HEK293 (cell line): ENCODE measurements at regions not wholly inside any gene's neighbourhood (a gene's known extent, or its start where the extent isn't known, plus 50 kb on each side); places are given as distances from the start of the nearest gene placed in this dataset.

Source experiments
- CTCF ChIA-PET: fragments of 350-600 bp; formaldehyde crosslinking; extraction: SDS; loops from one replicate; lab custom pipeline; 2021; ENCODE audit warnings: antibody characterized with exemption; lab: Yijun Ruan, JAX
- POLR2A ChIA-PET: fragments of 300-600 bp; formaldehyde crosslinking; extraction: SDS; loops from one replicate; lab custom pipeline; 2020; ENCODE audit warnings: antibody characterized with exemption, inconsistent platforms; lab: Yijun Ruan, JAX
- H3K27ac ChIP-seq: fragments of 200-500 bp; sonication (Bioruptor generic); 2 replicates; pipeline ENCODE4 v1.5.1; 2014; ENCODE audit warnings: low read depth, low read length, control low read depth, inconsistent platforms; ENCODE audit errors: extremely low read depth
- H3K36me3 ChIP-seq, 2 experiments: fragments of 200-500 bp in 1 of 2; sonication (Bioruptor generic) in 1 of 2; 1 replicate in 1 of 2; 2 replicates in 1 of 2; pipeline ENCODE4 v1.5.1; 2014 to 2017; ENCODE audit warnings: inconsistent platforms in 2 of 2, low read length in 2 of 2; ENCODE audit not compliant: control insufficient read depth in 2 of 2, insufficient read depth in 1 of 2
- H3K4me1 ChIP-seq: fragments of 200-500 bp; sonication (Bioruptor generic); 2 replicates; pipeline ENCODE4 v1.5.1; 2014; ENCODE audit warnings: mild to moderate bottlenecking, low read length, inconsistent platforms; ENCODE audit not compliant: control insufficient read depth, insufficient read depth
- H3K4me3 ChIP-seq: 2 replicates; pipeline ENCODE4 v1.5.1; 2011; ENCODE audit warnings: low read depth, mild to moderate bottlenecking, control low read depth, low read length, moderate library complexity
- H3K9me3 ChIP-seq: fragments of 200-500 bp; sonication (Bioruptor generic); 2 replicates; pipeline ENCODE4 v1.5.1; 2014; ENCODE audit warnings: low read depth, low read length, inconsistent platforms; ENCODE audit not compliant: control insufficient read depth, insufficient read depth
- MYNN ChIP-seq: fragments of 450-650 bp; formaldehyde crosslinking; IDR thresholded peaks from 2 replicates; pipeline ENCODE4 v1.5.1; 2016; ENCODE audit warnings: missing biosample characterization, missing genetic modification characterization, borderline replicate concordance
- SCRT2 ChIP-seq: fragments of 450-650 bp; formaldehyde crosslinking; IDR thresholded peaks from 2 replicates; pipeline ENCODE4 v1.5.1; 2016; ENCODE audit warnings: missing biosample characterization, missing genetic modification characterization
- SP7 ChIP-seq: fragments of 450-650 bp; formaldehyde crosslinking; IDR thresholded peaks from 2 replicates; pipeline ENCODE4 v1.5.1; 2016; ENCODE audit warnings: missing biosample characterization, missing genetic modification characterization
- TSHZ1 ChIP-seq: fragments of 450-650 bp; formaldehyde crosslinking; IDR thresholded peaks from 2 replicates; pipeline ENCODE4 v1.5.1; 2016; ENCODE audit warnings: missing biosample characterization, missing genetic modification characterization, borderline replicate concordance
- ZNF133 ChIP-seq: fragments of 450-650 bp; formaldehyde crosslinking; IDR thresholded peaks from 2 replicates; pipeline ENCODE4 v1.5.1; 2016; ENCODE audit warnings: missing biosample characterization, missing genetic modification characterization
- ZNF16 ChIP-seq: fragments of 450-650 bp; formaldehyde crosslinking; IDR thresholded peaks from 2 replicates; pipeline ENCODE4 v1.5.1; 2016; ENCODE audit warnings: low read depth, missing biosample characterization, missing genetic modification characterization
- ZNF174 ChIP-seq: fragments of 450-650 bp; formaldehyde crosslinking; IDR thresholded peaks from 2 replicates; pipeline ENCODE4 v1.5.0; 2017; ENCODE audit warnings: missing biosample characterization, mild to moderate bottlenecking, missing genetic modification characterization
- ZNF18 ChIP-seq: fragments of 450-650 bp; formaldehyde crosslinking; IDR thresholded peaks from 2 replicates; pipeline ENCODE4 v1.5.1; 2016; ENCODE audit warnings: missing biosample characterization, missing genetic modification characterization
- ZNF23 ChIP-seq: fragments of 450-650 bp; formaldehyde crosslinking; IDR thresholded peaks from 2 replicates; pipeline ENCODE4 v1.5.1; 2016; ENCODE audit warnings: missing biosample characterization, missing genetic modification characterization, borderline replicate concordance
- ZNF324 ChIP-seq: fragments of 450-650 bp; formaldehyde crosslinking; IDR thresholded peaks from 2 replicates; pipeline ENCODE4 v1.5.1; 2016; ENCODE audit warnings: missing biosample characterization, missing genetic modification characterization
- ZNF391 ChIP-seq: fragments of 450-650 bp; formaldehyde crosslinking; IDR thresholded peaks from 2 replicates; pipeline ENCODE4 v1.5.1; 2016; ENCODE audit warnings: low read depth, missing biosample characterization, missing genetic modification characterization, borderline replicate concordance
- ZNF473 ChIP-seq: fragments of 450-650 bp; formaldehyde crosslinking; IDR thresholded peaks from 2 replicates; pipeline ENCODE4 v1.5.1; 2017; ENCODE audit warnings: missing biosample characterization, missing genetic modification characterization
- ZNF48 ChIP-seq: fragments of 450-650 bp; formaldehyde crosslinking; IDR thresholded peaks from 2 replicates; pipeline ENCODE4 v1.5.1; 2016; ENCODE audit warnings: missing biosample characterization, missing genetic modification characterization
- ZNF521 ChIP-seq: fragments of 450-650 bp; formaldehyde crosslinking; IDR thresholded peaks from 2 replicates; pipeline ENCODE4 v1.5.1; 2017; ENCODE audit warnings: missing biosample characterization, mild to moderate bottlenecking, missing genetic modification characterization
- ZNF664 ChIP-seq: fragments of 450-650 bp; formaldehyde crosslinking; IDR thresholded peaks from 2 replicates; pipeline ENCODE4 v1.5.1; 2016; ENCODE audit warnings: missing biosample characterization, missing genetic modification characterization
- ZNF677 ChIP-seq: fragments of 450-650 bp; IDR thresholded peaks from 2 replicates; pipeline ENCODE4 v1.5.0; 2018; ENCODE audit warnings: missing biosample characterization, mild to moderate bottlenecking, missing genetic modification characterization, moderate library complexity
- ZNF792 ChIP-seq: fragments of 450-650 bp; formaldehyde crosslinking; IDR thresholded peaks from 2 replicates; pipeline ENCODE4 v1.5.1; 2016; ENCODE audit warnings: missing biosample characterization, missing genetic modification characterization
- ZSCAN16 ChIP-seq: fragments of 450-650 bp; formaldehyde crosslinking; IDR thresholded peaks from 2 replicates; pipeline ENCODE4 v1.5.1; 2016; ENCODE audit warnings: missing biosample characterization, missing genetic modification characterization
- ZSCAN18 ChIP-seq: fragments of 450-650 bp; formaldehyde crosslinking; IDR thresholded peaks from 2 replicates; pipeline ENCODE4 v1.5.1; 2016; ENCODE audit warnings: missing biosample characterization, missing genetic modification characterization
- TF ChIP-seq, protein P1 (sequence below): fragments of 450-650 bp; formaldehyde crosslinking; IDR thresholded peaks from 2 replicates; pipeline ENCODE4 v1.5.1; 2016; ENCODE audit warnings: missing biosample characterization, missing genetic modification characterization, low read depth

DNA sequence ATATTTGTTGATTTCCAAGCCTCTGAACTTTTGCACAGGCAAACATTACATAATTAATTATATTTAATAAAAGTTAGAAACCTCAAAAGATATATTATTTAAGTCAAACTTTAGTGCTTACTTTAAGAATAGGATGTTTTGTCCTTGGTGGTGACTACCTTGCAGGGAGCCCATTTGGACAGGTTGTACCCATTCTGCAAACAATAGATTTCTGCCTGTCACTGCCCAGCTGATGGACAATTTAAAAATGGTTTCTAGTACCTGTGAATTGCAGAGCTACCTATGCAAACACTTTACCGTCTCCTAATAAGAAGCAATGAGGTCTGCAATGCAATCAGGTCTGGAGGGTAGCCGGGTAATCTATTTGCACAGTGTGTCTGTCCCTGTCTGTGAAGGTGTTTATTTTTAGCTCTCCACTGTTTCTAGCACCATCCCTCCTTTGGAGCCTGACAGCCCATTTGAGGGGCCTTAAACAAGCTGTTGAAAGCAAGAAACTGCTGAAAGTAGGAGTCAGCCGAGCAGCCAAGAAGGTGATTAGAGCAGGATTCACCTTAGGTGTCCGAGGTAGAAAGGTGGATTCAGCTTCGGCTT lies 556.2 kb upstream of the CFAP20DC start:
- H3K4me3 ChIP-seq = no peak overlapping the region
- ChIA-PET POLR2A (interaction anchor here (0.5 kb wide), 1 partner anchor 16 kb away, joined by 3 read pairs; no protein-coding TSS in a partner anchor), CTCF (interaction anchor here (0.6 kb wide), 1 partner anchor 36 kb away, joined by 3 read pairs; no protein-coding TSS in a partner anchor)
- TF ChIP-seq TSHZ1 (tag by site-specific recombination) = no peak
- no peak for TF ChIP-seq ZNF473 (tag by site-specific recombination)
- no peak for TF ChIP-seq SP7 (tag by site-specific recombination)
- TF ChIP-seq ZNF677 (tag by site-specific recombination) = no peak
- no peak for TF ChIP-seq MYNN (tag by site-specific recombination)
- TF ChIP-seq ZNF133 (tag by site-specific recombination) = no peak
- TF ChIP-seq, protein P1, sequence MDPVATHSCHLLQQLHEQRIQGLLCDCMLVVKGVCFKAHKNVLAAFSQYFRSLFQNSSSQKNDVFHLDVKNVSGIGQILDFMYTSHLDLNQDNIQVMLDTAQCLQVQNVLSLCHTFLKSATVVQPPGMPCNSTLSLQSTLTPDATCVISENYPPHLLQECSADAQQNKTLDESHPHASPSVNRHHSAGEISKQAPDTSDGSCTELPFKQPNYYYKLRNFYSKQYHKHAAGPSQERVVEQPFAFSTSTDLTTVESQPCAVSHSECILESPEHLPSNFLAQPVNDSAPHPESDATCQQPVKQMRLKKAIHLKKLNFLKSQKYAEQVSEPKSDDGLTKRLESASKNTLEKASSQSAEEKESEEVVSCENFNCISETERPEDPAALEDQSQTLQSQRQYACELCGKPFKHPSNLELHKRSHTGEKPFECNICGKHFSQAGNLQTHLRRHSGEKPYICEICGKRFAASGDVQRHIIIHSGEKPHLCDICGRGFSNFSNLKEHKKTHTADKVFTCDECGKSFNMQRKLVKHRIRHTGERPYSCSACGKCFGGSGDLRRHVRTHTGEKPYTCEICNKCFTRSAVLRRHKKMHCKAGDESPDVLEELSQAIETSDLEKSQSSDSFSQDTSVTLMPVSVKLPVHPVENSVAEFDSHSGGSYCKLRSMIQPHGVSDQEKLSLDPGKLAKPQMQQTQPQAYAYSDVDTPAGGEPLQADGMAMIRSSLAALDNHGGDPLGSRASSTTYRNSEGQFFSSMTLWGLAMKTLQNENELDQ (tag by site-specific recombination) = no peak
- TF ChIP-seq ZNF174 (tag by site-specific recombination) = no peak
- no peak for TF ChIP-seq ZSCAN18 (tag by site-specific recombination)
- TF ChIP-seq ZNF16 (tag by site-specific recombination) = no peak
- TF ChIP-seq ZNF23 (tag by site-specific recombination) = no peak
- TF ChIP-seq ZNF18 (tag by site-specific recombination) = no peak
- no peak for TF ChIP-seq ZNF664 (tag by site-specific recombination)
- TF ChIP-seq SCRT2 (tag by site-specific recombination) = no peak
- no peak for TF ChIP-seq ZNF792
- no peak for TF ChIP-seq ZNF521 (tag by site-specific recombination)
- no peak for TF ChIP-seq ZNF48 (tag by site-specific recombination)
- TF ChIP-seq ZNF324 (tag by site-specific recombination) = no peak
- no peak for TF ChIP-seq ZNF391 (tag by site-specific recombination)
- no peak for TF ChIP-seq ZSCAN16 (tag by site-specific recombination)
- H3K4me1 ChIP-seq = no peaks in the 10 kb centered on the region
- no peaks in the 10 kb centered on the region for H3K9me3 ChIP-seq
- no peaks in the 10 kb centered on the region for H3K36me3 ChIP-seq
- no peak overlapping the region for H3K27ac ChIP-seq
